Aorta (tissue), 5 donors: ENCODE measurements at regions not wholly inside any gene's neighbourhood (a gene's known extent, or its start where the extent isn't known, plus 50 kb on each side); places are given as distances from the start of the nearest gene placed in this dataset.

Experiments used
- ATAC-seq: fragments of 200-7000 bp; cut with Tn5 transposase; one replicate; pipeline ENCODE4 v1.9.1; 2022; ENCODE audit warnings: moderate library complexity; ENCODE audit not compliant: low FRiP score
- DNase-seq, 2 donors: peaks; one replicate each; pipeline ENCODE4 v3.0.0-alpha.2; 2020
- H3K27ac ChIP-seq, 2 donors: one replicate each; pipeline ENCODE4 v1.5.1; 2013; ENCODE audit warnings: low read length in 2 of 2, mild to moderate bottlenecking in 2 of 2, moderate library complexity in 2 of 2, control low read depth in 1 of 2, inconsistent platforms in 1 of 2, low read depth in 1 of 2
- H3K27me3 ChIP-seq, 2 donors: one replicate each; pipeline ENCODE4 v1.6.1; 2013; ENCODE audit warnings: control low read depth in 1 of 2, low read length in 1 of 2, mild to moderate bottlenecking in 1 of 2, moderate library complexity in 1 of 2; ENCODE audit not compliant: insufficient read depth in 2 of 2, control insufficient read depth in 1 of 2
- H3K36me3 ChIP-seq, 2 donors: one replicate each; pipeline ENCODE4 v1.6.1; 2013; ENCODE audit warnings: control low read depth in 1 of 2, low read length in 1 of 2, mild to moderate bottlenecking in 1 of 2; ENCODE audit not compliant: insufficient read depth in 2 of 2, control insufficient read depth in 1 of 2
- H3K4me1 ChIP-seq, 2 donors: one replicate each; pipeline ENCODE4 v1.6.1; 2013; ENCODE audit warnings: low read length in 2 of 2, control low read depth in 1 of 2, mild to moderate bottlenecking in 1 of 2, moderate library complexity in 1 of 2; ENCODE audit not compliant: insufficient read depth in 2 of 2, control insufficient read depth in 1 of 2
- H3K4me3 ChIP-seq, 2 donors: one replicate each; pipeline ENCODE4 v1.5.1; 2013; ENCODE audit warnings: low read length in 2 of 2, control low read depth in 1 of 2, mild to moderate bottlenecking in 1 of 2
- H3K9me3 ChIP-seq: one replicate; pipeline ENCODE4 v1.6.1; 2013; ENCODE audit warnings: mild to moderate bottlenecking, low read length; ENCODE audit not compliant: control insufficient read depth
- WGBS, 2 donors: extraction: QIAGEN DNeasy Blood & Tissue Kit; methylation state at CpG; one replicate each; pipeline ENCODE4 v1.1.7; 2013; 5-methylcytosine and 5-hydroxymethylcytosine counted together
- intact Hi-C, 2 donors: fragments of 100-400 bp; cut with DNase I; formaldehyde crosslinking; loops; one replicate each; pipeline versions ENCODE4 v1.14.2 to v1.15.0; 2022
- donor health status: healthy with polysubstance abuse.
- donor health status: Bipolar disorder and iron deficiency.
- donor health status: DM: no; HTN: no; CAD: no.
- donor health status: DM: no; HTN: no; CAD: no.
- donor health status: DM: yes; HTN: yes; CAD: no.

DNA sequence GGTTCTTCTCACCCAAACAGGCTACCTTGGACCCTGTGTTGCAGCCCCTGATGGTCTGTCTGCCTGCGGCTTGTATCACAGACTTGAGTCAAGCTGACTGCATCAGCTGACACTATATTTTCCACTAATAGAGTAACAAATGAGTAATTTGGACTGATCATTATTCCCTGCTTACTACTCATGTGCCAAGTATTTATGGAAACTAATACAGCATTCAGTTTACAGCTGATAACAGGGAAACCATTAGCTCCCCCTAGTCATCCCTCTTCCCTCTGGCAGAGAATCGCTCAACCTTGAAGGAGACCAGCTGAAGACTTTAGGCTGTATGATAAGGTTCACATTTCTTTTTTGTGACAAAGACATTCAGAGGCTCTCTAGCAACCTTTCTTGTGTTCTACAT is 116.6 kb upstream of the SYT6 start:
- Histone ChIP-seq H3K9me3 (no peaks in the 10 kb centered on the region), H3K27ac (no peak overlapping the region), H3K4me1 (no peaks in the 10 kb centered on the region), H3K27me3 (peaks cover 0 to 2% of the 10 kb centered on the region in 2 donors), H3K4me3 (no peak overlapping the region), H3K36me3 (no peaks in the 10 kb centered on the region)
- ATAC-seq = no peak
- intact Hi-C loops = no loop called here
- WGBS, 2 donors = 87 to 92% methylated on average over 2 of the region's 2 CpGs
- no peak for DNase-seq

DNA sequence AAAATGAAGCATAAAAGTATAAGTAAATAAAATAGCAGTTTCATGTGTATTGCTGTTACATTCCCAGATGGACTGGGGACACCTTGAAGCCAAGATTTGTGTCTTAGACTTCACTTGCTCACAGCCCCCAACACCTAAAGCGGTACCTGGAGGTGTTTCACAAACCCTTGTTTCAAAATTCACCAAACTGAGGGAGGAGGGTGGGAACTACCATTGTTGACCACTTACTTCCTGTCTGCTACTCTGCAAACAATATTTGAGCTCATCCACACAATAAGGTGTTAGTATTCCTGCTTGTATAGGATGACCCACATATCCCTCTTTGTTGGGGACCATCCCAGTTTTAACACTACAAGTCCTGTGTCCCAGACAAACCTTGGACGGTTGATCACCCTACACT is 115.9 kb upstream of the SYT6 start:
- H3K4me3 ChIP-seq = no peak overlapping the region
- no peaks in the 10 kb centered on the region for H3K9me3 ChIP-seq
- no peak for DNase-seq
- no peak overlapping the region for H3K27ac ChIP-seq
- WGBS, 2 donors = 92 to 96% methylated on average over 2 of the region's 2 CpGs
- intact Hi-C loops = no loop called here
- peaks cover 0 to 2% of the 10 kb centered on the region in 2 donors for H3K27me3 ChIP-seq
- no peaks in the 10 kb centered on the region for H3K4me1 ChIP-seq
- no peak for ATAC-seq
- H3K36me3 ChIP-seq = no peaks in the 10 kb centered on the region

DNA sequence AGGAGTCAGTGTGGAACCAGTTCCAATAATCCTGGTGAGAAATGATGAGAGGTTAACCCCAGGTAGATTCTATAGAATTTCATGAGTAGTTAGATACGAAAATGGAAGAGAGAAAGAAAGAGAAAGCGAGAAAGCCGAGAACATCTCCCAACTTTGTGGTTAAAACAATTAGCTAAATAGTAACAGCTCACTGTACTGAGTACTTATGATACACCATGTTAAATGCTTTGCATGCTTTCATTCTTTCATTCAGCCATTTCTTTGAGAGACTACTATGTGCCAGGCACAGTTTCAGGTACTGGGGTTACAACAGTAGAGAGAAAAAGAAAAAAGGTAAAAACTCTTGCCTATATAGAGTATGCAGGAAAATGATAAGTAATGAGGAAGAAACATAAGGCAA is 109.7 kb upstream of the SYT6 start:
- H3K27ac ChIP-seq = no peak overlapping the region
- ATAC-seq (no peak), DNase-seq (no peak)
- H3K27me3 ChIP-seq = peaks cover 0 to 2% of the 10 kb centered on the region in 2 donors
- H3K4me1 ChIP-seq = no peaks in the 10 kb centered on the region
- no peaks in the 10 kb centered on the region for H3K36me3 ChIP-seq
- 88 to 94% methylated on average over 3 of the region's 3 CpGs for WGBS, 2 donors
- no peak overlapping the region for H3K4me3 ChIP-seq
- intact Hi-C loops = no loop called here
- no peaks in the 10 kb centered on the region for H3K9me3 ChIP-seq

DNA sequence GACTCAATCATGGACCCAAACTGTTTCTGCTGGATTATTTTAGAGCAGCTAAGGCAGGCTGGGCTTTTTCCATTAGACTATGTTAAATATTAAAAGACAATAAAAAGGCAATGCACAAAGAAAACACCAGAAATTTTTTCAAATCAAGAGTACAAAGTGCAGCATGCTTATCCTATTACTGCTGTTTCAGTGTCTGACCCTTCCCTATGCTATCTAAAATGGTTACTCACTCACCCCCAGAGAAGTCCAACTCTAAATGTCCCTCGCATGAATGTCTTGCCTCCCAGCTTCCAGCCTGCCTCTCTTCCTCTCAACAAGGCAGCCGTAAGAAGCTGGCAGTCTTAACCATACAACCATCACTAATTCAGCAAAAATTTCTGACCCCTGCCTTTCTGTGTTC is 108.7 kb upstream of the SYT6 start:
- Histone ChIP-seq H3K4me1 (no peaks in the 10 kb centered on the region), H3K27ac (no peak overlapping the region), H3K36me3 (no peaks in the 10 kb centered on the region), H3K27me3 (peaks cover 0 to under 1% of the 10 kb centered on the region in 2 donors), H3K4me3 (no peak overlapping the region), H3K9me3 (no peaks in the 10 kb centered on the region)
- 54 to 55% methylated on average over 2 of the region's 2 CpGs for WGBS, 2 donors
- intact Hi-C loops = no loop called here
- ATAC-seq (no peak), DNase-seq (no peak)

DNA sequence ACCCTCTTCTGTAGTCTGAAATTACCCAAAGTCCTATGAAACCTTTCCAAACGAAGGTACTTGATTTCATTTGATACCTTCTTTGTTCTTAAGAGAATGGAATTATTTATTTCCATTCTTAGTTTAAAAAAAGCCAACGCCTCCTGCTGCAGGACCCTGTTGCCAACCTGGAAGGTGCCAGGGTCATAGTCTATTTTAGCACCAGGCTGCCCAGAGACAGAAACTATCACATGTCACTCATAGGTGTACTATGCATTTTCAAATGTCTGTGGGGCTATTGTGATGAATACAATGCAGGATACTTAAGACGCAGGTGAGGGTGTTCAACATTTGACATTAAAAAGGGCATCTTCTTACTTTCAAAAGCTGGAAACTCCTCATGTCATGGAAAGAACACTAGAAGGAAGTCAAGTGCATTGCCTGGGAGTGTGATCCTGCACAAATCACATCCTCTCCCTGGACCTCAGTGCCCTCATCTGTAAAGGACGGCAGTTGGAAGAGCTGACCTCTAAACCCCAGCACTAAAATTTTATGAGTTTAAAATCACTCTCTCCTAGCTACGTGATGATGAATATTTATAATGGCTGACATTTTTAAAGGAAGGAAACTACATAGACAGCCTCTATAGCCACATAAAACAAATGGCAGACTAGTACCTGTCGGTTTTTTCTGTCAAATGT is 107.3 kb upstream of the SYT6 start:
- ATAC-seq (no peak), DNase-seq (no peak)
- Histone ChIP-seq H3K36me3 (no peaks in the 10 kb centered on the region), H3K27me3 (no peaks in the 10 kb centered on the region), H3K27ac (no peak overlapping the region), H3K4me3 (no peak overlapping the region), H3K4me1 (no peaks in the 10 kb centered on the region), H3K9me3 (no peaks in the 10 kb centered on the region)
- 56 to 63% methylated on average over 6 of the region's 6 CpGs for WGBS, 2 donors
- intact Hi-C loops = no loop called here

DNA sequence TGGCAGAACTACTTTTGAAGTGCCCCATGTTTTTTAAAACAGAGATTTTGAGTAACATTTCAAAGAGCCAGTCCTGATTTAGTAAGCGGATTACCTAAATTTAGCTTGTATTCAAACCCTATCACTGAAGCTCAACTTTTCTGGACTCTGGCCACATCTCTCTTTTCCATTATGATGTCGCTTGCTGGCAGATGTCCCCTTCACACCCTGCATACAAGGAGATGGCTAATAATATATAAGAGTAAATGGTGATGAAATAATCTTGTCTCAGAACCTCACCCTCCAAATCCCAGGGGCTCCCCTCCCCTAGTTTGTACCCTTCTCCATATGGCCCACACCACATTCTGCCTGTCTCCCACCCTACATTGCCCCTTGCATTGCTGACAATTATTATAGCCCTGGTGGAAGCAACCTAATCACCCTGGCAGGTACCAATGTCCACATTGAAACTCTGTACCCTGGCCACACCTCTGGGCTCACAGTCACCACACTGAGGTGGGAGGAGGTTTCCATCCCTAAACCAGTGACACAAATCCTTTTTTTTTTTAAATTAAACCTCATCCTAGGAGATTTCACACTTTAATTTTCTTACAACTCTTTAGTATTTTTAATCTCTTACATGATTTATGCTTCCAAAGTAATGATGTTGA is 106.0 kb upstream of the SYT6 start:
- 9 to 14% methylated on average over 2 of the region's 2 CpGs for WGBS, 2 donors

DNA sequence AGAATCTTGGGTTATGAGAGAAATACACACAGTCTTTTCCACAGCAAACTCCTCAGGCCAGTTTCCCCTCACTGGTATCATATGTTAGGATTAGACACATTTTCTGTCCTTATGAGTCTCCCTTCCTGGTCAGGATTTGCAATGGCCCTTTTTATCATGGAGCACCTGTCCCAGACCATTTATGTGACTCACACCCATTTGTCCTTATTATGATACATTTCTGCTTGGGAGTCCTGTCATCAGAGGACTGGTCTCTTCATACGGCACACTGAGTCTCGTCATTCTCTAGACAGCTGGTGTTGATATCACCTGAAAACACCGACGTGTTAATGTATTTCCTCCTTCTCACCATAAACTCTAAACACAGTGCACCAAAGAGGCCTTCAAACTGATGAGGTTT is 105.0 kb upstream of the SYT6 start:
- DNase-seq (no peak), ATAC-seq (no peak)
- H3K36me3 ChIP-seq = no peaks in the 10 kb centered on the region
- no peak overlapping the region for H3K4me3 ChIP-seq
- intact Hi-C loops = no loop called here
- peaks cover 2% of the 10 kb centered on the region for H3K9me3 ChIP-seq
- 75 to 78% methylated on average over 4 of the region's 4 CpGs for WGBS, 2 donors
- no peaks in the 10 kb centered on the region for H3K27me3 ChIP-seq
- no peak overlapping the region for H3K27ac ChIP-seq
- no peaks in the 10 kb centered on the region for H3K4me1 ChIP-seq

More for the DNA sequence above, 106.0 kb upstream of the SYT6 start:
- ATAC-seq = no peak
- H3K9me3 ChIP-seq = peaks cover 2% of the 10 kb centered on the region
- no peaks in the 10 kb centered on the region for H3K4me1 ChIP-seq
- no peak overlapping the region for H3K4me3 ChIP-seq
- H3K36me3 ChIP-seq = no peaks in the 10 kb centered on the region
- intact Hi-C loops = no loop called here
- H3K27ac ChIP-seq = no peak overlapping the region
- no peaks in the 10 kb centered on the region for H3K27me3 ChIP-seq
- no peak for DNase-seq

DNA sequence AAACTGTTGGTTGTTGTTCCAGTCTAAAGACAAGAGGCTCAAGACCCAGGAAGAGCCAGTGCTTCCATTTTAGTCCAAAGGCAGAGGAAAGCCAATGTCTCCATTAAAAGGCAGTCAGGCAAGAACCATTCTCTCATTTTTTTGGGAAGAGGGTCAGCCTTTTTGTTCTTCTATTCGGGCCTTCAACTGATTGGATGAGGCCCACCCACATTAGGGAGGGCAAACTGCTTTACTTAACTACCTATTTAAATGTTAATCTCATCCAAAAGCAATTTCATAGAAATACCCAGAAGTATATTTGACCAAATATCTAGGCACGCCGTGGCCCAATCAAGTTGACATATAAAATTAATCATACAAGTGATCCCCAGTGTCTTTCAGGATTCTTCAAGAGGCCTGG is 104.4 kb upstream of the SYT6 start:
- intact Hi-C loops = no loop called here
- H3K9me3 ChIP-seq = peaks cover 2% of the 10 kb centered on the region
- DNase-seq = no peak
- H3K4me1 ChIP-seq = no peaks in the 10 kb centered on the region
- no peaks in the 10 kb centered on the region for H3K27me3 ChIP-seq
- no peak overlapping the region for H3K27ac ChIP-seq
- no peaks in the 10 kb centered on the region for H3K36me3 ChIP-seq
- 88 to 92% methylated on average over 3 of the region's 3 CpGs for WGBS, 2 donors
- H3K4me3 ChIP-seq = no peak overlapping the region
- no peak for ATAC-seq

DNA sequence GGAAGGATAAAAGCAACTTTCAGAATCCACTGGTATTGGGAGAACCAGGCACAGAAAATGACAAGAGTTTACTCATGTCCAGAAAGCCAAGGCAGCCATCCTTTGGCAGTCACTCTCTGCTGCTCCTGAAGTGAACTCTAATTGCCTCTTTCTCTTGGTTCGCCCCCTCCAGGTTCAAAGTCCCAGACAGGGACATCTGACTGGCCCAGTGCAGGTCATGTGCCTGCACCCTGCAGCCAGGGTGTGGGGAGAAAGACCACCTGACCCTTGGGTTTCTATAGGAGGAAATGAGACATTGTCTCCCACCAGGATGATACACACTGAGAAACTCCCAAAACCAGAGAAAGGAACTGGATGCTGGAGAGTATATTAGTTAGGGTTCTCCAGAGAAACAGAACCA is 103.9 kb upstream of the SYT6 start:
- Histone ChIP-seq H3K27ac (no peak overlapping the region), H3K4me3 (no peak overlapping the region), H3K36me3 (no peaks in the 10 kb centered on the region), H3K9me3 (peaks cover 2% of the 10 kb centered on the region), H3K4me1 (no peaks in the 10 kb centered on the region), H3K27me3 (no peaks in the 10 kb centered on the region)
- no peak for DNase-seq
- 87 to 100% methylated on average over 1 of the region's 1 CpG for WGBS, 2 donors
- intact Hi-C loops = no loop called here
- ATAC-seq = no peak
